SIG-M5 treated with dmso at 0.1 percent for 504 hours (cell line): ENCODE measurements at regions not wholly inside any gene's neighbourhood (a gene's known extent, or its start where the extent isn't known, plus 50 kb on each side); places are given as distances from the start of the nearest gene placed in this dataset.

Source experiments
- DNase-seq: peaks from one replicate; lab custom pipeline; 2025; ENCODE audit not compliant: unreplicated experiment; lab: John Stamatoyannopoulos, UW

DNA sequence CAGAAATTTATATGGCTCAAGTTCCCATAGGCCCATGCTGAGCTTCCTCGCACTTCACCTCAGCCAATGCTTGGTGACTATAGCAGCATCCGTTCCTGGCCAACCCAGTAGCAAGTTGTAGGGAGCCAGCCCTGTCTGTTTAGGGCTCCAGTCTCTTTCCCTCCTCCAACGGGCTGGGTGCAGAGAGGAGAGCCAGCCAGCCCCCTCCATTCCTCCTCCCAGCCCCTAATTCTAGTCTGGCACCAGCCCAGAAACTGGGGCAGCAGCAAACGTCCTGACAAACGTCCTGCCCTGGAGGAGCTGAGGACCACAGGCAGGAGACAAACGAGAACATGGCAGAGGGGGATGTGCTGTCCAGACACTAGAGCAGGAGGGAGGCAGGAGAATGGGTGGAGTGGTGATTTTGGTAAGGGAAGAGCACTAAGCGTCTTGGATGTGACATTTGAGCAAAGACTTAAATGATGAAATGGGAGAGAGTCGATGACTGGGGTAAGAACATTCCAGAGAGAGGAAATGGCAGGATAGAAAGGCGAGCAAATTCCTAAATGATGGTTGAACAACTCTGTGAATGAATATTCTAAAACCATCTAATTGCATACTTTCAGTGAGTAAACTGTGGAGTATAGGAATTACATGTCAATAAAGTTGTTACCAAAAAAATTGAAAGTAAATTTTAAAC lies 222.5 kb upstream of the DAPK1 start:
- DNase-seq = no peak

DNA sequence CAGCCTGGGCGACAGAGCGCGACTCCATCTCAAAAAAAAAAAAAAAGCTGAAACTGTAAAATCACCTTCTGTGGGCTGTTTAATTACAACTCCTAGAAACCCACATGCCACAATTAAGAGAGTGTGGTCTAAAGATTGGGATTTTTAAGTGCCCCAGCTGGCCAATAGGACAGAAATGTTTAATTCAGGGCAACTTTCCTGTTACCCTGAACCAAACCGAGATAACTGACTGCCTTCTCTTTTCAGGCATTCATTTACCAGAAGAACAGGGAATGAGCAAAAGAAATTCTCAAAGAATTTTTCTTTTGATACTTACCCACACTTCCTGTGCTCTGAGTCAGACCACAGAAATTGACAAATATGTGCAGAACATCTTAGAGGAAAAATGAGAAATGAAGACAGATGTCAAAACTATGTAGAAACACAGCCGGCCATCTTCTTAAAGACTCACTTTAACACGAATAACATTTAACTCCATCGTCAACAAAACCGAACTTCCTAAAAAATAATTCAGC lies 221.3 kb upstream of the DAPK1 start:
- DNase-seq = no peak

DNA sequence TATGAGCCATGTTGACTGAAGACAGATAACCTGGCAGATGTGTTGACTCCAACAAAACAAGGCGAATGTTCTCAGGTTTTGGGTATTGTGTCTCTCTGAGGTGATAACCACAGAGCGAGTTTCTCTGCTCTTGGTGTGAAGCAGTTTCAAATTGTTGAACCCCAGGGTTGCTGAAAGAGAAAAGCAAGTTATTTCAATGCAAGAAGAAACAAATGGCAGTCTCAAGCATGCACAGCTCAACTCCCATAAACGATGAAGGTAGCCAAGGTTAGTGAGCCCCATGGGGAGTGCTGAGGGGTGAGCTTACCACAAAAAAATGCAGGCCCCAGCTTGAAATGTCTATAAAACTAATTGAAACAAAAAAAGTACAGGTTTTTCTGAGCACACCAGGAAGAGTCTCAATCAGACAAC lies 220.8 kb upstream of the DAPK1 start:
- DNase-seq = no peak

DNA sequence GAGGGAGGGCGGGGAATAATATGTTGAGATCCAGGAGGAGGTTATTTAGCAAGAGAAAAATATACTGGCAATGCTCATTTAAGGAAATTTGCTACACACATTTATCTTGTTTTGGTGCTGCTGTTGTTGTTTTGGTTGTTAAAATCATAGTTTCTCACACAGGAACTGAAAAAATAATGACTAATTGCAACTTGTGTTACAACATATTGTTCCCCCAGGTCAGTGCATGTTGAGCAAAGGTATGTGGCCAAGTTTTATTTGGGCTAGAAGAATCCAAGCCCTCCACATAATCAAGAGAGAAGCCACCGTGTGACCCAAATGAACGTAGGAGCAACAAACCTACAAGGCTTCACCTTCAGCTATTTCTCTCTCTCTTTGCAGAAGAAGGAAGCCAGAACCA lies 220.3 kb upstream of the DAPK1 start:
- DNase-seq = no peak

DNA sequence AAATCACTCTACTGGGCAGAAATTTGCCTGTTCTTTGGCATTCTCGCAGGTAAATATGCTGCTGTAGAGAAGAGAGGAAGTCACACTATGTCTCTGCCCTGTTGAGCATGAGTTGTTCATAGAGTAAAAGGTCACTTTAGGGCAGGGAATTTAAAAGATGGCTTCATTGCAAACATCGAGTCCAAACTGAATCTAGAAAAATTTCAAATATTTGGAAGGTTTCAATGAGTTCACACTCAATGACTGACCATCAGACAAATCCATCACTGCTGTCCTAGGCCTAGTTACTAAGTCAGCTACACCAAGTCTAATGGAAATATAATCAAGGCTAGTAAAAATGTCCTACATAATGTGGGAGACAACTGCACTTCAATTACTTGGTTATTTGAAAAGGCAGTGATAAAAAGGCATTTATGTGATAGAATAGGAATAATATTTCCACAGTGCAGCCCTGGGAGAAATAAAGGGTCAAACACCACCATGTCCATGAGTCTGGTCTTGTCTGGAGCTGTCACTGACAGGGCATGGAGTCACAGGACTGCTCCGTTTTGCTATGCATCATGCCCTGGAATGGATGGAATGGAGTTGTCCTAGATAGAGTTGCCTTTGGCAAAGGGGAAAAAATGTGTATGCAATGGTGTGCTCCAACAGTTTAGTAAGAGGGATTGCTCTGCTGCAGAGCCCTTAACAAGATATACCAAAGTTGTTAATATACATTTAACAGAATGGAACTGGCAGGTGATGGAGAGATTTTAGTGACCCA lies 218.5 kb upstream of the DAPK1 start:
- no peak for DNase-seq

DNA sequence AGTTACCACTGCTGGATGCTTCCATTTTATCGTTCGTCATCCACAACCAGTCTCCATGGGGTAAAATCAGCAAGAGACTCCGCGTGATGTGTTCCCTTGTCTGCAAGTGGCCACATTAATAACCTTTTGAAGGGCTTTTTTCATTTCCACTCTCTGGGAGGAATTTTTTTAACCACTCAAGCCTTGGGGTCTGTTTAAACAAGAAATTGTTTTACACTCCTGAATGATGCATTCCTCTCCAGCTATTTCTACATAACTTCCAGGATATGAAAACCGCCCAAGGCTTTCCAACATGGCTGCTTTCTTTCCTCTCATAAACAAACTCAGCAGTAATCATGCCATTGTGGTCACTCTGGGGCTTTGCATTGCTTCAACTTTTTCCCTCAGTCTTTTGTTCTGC lies 217.2 kb upstream of the DAPK1 start:
- DNase-seq = no peak

DNA sequence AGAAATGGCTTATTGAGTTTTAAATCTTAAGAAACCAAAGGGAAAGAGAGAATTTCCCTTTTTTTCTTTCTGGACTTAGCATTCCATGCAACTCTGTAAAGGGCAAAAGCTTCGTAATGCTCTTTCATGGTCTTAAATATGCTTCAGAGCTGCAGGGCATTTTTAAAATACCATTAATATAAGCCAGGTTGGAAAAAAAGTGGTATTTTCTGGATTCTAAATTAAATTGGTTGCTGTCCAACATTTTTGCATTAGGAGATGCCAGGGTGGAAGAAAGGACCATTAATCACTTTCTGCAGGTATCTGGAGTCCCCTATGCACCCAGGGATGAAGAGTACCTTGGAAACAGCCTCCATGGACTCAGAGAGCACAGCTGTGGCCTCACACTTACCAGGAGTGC lies 215.1 kb upstream of the DAPK1 start:
- no peak for DNase-seq

DNA sequence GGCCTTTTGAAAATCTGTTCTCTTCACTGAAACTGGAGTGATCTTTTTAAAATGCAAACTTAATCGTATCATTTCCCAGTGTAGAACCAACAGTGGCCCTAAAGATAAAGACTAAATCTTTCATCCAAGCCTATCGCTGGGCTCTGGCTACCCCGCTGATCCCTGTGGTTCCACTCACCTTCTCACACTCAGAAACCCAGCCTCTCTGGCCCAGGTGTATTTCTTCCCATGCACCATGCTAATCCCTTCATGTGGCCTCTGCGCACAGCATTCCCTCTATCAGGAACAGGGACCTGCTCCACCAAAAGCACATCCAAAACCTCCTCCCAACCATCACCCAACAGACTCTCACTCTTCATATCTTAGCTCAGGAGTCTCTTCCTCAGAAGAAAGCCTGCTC lies 214.1 kb upstream of the DAPK1 start:
- no peak for DNase-seq

DNA sequence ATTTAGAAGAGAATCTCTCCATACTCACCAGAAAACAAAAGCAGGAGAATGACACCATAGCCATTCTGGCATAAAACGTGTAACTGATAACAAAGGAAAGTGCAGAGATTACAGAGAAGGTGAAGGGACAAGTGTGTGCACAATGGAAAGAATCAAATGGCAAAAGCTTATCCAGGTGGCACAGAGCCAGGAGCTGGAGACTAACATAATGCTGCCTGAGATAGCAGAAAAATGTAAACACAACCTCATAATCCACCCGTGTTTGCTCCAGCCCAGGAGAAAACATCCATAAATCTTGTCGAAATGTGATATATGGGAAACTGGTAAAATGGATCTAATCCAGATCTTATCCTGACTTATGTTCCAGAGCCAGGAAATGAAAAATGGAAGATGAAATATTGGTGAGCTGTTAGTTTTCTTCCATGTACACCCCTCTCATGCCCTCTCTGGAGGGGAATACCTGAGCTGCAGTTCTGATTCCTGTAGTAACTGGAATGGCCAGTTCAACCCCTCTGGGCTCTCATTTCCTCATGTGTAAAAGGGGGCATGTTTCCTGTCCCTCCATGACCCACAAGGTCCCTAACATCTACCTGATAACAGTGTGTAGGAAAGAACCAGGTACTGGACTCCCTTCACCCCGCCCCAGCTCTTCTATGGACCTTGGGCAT lies 212.3 kb upstream of the DAPK1 start:
- no peak for DNase-seq

DNA sequence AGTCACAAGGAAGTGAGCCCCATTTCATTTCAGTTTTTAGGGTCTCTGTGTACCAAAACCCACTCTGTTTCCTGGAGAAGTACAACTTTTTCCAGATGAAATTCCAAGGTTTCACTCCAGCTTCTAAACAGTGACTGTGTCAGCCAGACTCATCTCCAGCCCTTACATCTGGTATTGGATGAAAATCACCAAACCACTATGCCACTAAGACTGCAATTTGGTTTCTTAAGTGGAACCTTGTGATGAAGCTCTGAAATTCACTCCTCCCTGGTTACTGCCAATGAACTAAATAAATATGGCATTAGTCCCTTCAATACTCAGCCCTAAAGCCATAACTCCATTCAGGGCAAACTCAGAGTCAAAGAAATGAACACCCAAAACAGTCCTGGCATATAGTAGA lies 211.2 kb upstream of the DAPK1 start:
- no peak for DNase-seq

DNA sequence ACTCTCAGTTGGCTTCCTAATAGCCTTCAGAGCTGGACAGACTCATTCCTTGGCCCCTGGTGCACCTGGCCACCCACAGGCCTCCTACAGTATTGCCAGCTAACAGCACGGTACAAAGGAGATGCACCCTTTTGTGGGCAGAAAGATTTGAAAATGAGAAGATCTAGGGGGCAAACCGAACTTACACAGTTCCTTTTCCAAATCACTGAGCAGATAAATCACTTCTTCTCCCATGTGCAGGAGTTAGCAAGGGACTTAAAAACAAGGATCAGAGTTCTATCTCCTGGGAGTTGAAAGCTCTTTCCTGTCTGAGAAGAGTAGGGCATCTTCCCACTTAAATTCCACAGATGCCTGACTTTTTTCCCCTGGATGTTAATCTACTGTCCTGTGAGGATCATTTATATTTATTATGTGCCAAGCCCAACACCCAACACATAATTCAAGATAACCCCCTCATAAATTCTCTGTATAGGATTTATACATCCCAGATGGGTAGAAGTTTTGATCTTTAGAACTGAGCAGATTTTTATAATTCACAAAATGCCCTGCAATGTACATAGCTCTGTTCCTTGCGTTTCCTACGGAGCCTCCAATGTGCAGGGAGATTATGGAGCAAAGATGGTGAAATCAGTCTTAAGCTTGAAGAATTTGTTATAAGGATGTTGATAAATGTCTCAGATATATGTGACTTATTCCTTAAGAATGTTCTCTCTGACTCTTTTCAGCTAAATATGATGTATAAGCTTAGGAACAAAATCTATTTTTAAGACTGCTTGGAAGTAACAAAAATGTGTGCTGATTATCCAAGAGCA lies 207.2 kb upstream of the DAPK1 start:
- DNase-seq = no peak

DNA sequence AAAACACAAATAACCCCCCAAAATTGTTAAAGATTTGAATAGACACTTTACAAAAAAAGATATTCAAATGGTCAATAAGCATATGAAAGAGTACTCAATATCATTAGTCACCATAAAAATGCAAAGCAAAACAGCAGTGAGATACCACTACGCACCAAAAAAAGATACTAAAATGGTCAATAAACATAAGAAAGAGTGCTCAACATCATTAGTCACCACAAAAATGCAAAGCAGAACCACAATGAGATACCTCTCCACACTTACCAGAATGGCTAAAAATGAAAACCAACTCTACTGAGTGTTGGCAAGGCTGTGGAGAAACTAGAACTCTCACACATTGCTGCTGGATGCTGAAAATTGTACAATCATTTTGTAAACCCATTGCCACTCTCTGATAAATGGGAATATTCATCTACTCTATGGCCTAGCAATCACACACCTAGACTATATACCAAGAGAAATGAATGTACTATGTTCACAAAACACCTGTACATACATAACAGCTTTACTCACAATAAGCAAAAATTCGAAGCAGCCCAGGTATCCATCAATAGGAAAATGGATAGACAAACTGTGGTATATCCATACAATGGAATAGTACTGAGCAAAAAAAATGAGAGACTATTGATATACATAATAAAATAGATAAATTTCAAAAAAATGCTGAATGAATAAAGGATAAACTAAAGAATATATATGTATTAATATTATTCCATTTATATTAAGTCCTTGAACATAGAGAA lies 205.0 kb upstream of the DAPK1 start:
- no peak for DNase-seq

DNA sequence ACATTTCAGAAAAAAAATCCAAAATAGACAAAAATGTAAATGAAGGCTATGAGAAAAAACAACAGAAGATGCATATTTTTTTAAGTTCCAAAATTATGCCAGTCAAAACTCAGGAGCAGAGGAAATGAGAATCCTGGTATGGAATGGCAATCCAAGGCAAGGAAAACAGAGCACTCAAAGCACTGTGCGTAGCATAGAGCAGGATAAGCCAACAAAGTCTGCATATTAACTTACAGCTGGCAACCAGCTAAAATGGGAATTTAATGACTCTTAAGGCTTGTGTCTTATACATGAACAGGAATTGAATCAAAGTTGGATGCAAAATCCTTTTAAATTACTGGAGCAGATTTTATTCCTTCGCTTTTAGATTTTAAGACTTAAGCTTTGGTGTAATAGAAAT lies 203.5 kb upstream of the DAPK1 start:
- DNase-seq = no peak

DNA sequence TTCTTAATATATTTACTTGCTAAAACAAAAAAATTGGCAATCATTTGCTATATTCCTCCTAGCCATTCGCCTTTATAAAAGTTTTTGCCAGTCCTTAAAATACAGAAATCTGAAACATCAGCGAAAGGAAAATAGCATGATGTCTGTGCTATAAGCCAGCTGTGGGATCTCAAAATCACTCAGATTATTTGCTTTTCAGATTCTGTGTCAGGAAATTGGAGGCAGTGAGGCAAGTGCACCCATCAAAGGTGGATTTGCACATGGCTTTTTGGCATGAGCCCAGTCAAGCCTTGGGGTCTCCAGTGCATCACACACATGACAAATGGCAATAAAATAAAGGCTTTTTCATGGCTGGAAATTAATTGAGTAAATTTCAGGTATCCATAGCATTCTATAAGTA lies 196.8 kb upstream of the DAPK1 start:
- DNase-seq = no peak

DNA sequence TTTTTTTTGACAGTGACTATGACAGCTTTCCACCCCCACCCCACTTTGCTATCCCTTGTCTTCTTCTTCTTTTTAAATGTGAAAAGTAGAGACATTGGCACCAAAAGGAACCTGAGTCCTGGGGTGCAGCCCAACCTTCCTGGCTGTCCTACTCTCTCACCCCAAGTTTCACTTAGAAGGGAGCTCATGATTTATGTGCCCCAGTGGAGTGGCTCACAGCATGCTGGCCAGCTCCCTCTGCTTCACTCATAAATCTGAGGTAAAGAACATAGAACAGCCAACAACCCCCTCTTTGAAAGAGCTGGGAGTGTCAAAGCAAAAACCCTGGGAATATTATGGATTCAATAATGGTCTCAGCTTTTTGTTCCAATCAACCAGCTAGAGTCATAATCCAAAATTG lies 196.3 kb upstream of the DAPK1 start:
- DNase-seq = no peak

DNA sequence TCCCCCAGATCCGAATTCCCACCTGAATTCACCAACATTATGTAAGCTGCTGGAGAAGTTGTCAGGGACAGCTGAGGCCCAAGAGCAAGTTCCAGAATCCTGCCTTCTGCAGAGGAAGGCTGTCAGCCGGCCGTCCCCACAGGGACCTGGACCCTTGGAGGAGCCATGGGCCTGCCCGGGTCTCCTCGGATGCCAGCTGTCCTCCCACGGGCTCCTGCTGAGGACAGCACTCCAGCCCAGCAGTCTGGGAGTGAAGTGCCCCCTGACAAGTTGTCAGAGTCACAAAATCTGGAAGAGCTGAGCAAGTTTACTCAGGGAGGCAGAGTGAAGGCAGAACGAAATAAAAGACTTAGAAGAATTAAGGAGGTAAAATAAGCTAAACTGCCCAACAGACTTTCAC lies 192.5 kb upstream of the DAPK1 start:
- DNase-seq = no peak

DNA sequence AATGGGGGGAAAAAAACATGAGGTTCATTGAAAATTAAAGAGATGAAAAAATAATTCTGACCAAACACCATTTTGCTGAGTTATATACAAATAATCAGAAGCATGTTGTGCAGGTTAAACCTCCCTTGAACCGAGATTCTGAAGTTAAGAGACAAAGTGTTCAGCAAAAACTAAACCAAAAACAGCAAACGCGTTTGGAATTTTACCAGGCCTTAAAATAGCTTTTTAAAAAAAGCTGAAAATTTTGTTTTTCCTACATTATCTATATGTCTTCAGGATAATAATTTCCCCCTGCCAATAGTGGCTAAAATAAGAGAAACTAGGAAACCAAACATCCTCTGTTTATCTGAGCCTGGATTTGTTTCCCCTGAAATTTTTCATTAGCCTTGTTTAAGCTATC lies 191.7 kb upstream of the DAPK1 start:
- DNase-seq = no peak

DNA sequence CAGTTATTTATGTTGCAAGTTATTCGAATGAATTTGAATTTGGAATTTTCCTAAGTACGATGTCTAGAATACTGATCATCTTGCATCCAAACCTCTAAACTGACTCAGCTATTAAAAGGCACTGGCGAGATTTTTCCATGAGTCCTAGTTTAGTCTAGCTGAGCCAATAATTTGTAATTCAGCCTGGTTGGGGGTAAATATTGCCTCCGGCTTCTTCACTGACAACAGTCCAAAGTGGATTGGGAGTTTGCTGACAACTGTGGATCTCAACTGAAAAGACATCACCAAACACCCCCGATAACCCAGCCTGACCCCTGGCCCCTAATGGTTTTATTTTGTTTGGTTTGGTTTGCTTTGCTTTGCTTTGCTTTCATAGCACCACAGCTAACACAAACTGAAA lies 189.8 kb upstream of the DAPK1 start:
- DNase-seq = no peak

DNA sequence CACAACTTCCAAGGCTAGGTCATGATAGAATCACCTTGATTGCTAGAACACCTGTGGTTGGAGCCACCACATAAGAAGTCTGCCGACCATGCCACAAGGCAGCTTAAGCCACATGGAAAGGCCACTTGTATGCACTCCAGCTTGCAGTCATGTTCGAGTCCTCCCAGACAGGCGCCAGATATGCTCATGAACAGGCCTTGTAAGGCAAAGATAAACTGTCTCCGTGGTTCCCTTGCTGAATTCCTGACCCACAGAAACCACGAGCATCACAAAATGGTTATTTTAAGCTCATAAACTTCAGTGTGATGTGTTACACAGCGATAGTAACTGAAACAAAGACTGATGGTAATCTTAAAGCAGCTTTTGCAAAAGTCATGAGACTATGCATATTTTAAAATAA lies 188.4 kb upstream of the DAPK1 start:
- DNase-seq = no peak

DNA sequence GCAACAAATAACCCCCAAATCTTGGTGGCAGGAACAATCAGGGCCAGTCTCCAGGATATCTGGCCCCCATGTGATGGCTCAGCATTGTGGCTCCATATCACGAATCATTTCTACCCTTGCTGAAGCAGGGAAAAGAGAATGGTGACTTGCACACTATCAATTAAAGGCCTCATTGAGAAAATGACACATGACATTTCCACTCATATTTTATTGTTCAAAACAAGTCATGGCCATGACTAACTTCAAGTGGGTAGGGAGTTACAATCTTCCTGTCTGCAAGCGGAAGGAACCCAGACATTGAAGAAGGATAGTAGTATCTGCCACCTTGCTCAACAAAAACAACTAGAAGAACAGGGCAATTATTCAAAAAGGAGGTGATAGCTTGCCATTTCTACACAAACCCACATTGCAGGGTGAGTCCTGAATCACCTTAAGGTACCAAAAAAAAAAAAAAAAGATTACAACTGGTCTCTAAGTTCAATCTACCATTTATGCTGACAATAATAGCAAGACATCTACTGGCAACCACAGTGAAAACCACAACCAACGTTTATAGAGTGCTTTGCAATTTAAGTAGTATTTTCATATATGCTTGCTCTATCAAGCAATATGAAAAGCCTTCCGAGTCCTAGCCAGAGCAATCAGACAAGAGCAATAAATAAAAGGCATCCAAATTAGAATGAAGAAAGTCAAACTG lies 186.7 kb upstream of the DAPK1 start:
- no peak for DNase-seq
